Stimulated activated CD8-positive, alpha-beta memory T cell treated with anti-CD3 and anti-CD28 coated beads, Interleukin-4, amount 100 ng/mL, for 1 hour (primary cell): ENCODE measurements at regions not wholly inside any gene's neighbourhood (a gene's known extent, or its start where the extent isn't known, plus 50 kb on each side); places are given as distances from the start of the nearest gene placed in this dataset.
"Not testable (repeated sequence)": the region's sequence is repeated elsewhere in the genome, so short reads cannot be mapped to it uniquely, and the experiment has no call there.

Experiments used
- DNase-seq, 2 donors: peaks; one replicate each; pipeline ENCODE4 v3.0.0-alpha.2; 2020; ENCODE audit warnings: low read depth in 2 of 2, low spot score in 1 of 2

GRCh38 chr22:49513358-49513851 lies 314.3 kb downstream of the BRD1 start:
- no peak for DNase-seq

GRCh38 chr22:49512487-49513165 lies 315.0 kb downstream of the BRD1 start:
- DNase-seq, result no peak

- not testable (repeated sequence) for DNase-seq
These were observed 316.1 kb downstream of the BRD1 start for GRCh38 chr22:49511393-49512189.

GRCh38 chr22:49510718-49511117 lies 317.0 kb downstream of the BRD1 start:
- DNase-seq, result no peak

- no peak for DNase-seq
These were observed 318.7 kb downstream of the BRD1 start for GRCh38 chr22:49509016-49509415.

GRCh38 chr22:49508561-49508960 lies 319.1 kb downstream of the BRD1 start:
- no peak for DNase-seq

GRCh38 chr22:49507607-49508292 lies 319.9 kb downstream of the BRD1 start:
- DNase-seq, result no peak

GRCh38 chr22:49506010-49506400 lies 321.7 kb downstream of the BRD1 start:
- no peak for DNase-seq

GRCh38 chr22:49505337-49506009 lies 322.2 kb downstream of the BRD1 start:
- DNase-seq, result no peak

- no peak for DNase-seq
These were observed 323.7 kb downstream of the BRD1 start for GRCh38 chr22:49503896-49504521.

- no peak for DNase-seq
These were observed 324.4 kb downstream of the BRD1 start for GRCh38 chr22:49503321-49503720.

- no peak for DNase-seq
These were observed 325.4 kb downstream of the BRD1 start for GRCh38 chr22:49502126-49502826.

GRCh38 chr22:49500942-49501395 lies 326.7 kb downstream of the BRD1 start:
- DNase-seq, result no peak

GRCh38 chr22:49500076-49500460 lies 327.6 kb downstream of the BRD1 start:
- DNase-seq, result no peak

- DNase-seq, result no peak
These were observed 328.1 kb downstream of the BRD1 start for GRCh38 chr22:49499433-49500075.

- DNase-seq, result no peak
These were observed 330.4 kb downstream of the BRD1 start for GRCh38 chr22:49497266-49497665.

- no peak for DNase-seq
These were observed 333.1 kb downstream of the BRD1 start for GRCh38 chr22:49494555-49494954.

- DNase-seq, result no peak
These were observed 334.9 kb downstream of the BRD1 start for GRCh38 chr22:49492741-49493251.

- DNase-seq, result no peak
These were observed 335.4 kb downstream of the BRD1 start for GRCh38 chr22:49492308-49492707.
